HG03139 (cell line): ENCODE measurements at regions not wholly inside any gene's neighbourhood (a gene's known extent, or its start where the extent isn't known, plus 50 kb on each side); places are given as distances from the start of the nearest gene placed in this dataset.

Experiments
- ATAC-seq: cut with Tn5 transposase; IDR thresholded peaks from one replicate; pipeline ENCODE4 v1.9.1; 2021; ENCODE audit not compliant: unreplicated experiment

DNA sequence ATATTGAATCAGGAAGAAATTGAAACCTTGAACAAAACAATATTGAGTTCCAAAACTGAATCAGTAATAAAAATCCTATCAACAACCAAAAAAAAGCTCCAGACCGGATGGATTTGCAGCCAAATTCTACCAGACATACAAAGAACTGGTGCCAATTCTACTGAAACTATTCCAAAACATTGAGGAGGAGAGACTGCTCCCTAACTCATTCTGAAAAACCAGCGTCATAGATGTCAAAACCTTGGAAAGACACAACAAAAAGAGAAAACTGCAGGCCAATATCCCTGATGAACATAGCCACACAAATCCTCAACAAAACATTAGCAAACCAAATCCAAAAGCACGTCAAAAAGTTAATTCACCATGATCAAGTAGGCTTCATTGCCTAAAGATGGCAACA is 353.8 kb downstream of the TMEM135 start:
- ATAC-seq: no peak

DNA sequence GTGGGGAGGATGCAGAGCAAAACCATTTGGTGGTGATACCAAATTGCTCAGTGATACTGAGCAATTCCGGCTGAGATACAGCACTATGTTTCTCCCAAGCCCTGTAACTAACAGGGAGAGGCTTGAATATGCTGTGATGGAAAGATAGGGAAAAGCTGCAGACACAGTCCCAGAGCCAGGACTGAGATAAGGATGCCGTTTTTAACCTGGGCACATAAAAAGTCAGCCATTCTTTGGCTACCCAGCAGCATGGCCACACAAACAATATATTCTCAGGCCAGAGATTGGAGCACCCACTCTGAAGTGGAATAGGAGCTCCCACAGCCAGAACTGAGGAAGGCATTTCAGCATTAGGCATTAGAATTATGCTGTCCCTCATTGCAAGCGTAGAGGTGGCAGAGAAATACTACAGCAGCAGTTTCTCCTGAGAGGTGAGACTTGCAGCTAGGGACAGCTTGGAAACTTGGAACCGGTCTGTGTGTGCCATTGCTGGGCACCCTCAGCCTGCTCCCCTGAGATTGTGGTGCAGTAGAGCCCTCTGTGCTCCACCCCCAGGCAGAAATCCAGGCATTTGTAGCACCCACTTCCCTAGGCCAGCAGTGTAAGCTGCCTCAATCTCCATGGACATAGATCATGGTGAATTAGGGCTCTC is 346.5 kb downstream of the TMEM135 start:
- ATAC-seq: no peak

DNA sequence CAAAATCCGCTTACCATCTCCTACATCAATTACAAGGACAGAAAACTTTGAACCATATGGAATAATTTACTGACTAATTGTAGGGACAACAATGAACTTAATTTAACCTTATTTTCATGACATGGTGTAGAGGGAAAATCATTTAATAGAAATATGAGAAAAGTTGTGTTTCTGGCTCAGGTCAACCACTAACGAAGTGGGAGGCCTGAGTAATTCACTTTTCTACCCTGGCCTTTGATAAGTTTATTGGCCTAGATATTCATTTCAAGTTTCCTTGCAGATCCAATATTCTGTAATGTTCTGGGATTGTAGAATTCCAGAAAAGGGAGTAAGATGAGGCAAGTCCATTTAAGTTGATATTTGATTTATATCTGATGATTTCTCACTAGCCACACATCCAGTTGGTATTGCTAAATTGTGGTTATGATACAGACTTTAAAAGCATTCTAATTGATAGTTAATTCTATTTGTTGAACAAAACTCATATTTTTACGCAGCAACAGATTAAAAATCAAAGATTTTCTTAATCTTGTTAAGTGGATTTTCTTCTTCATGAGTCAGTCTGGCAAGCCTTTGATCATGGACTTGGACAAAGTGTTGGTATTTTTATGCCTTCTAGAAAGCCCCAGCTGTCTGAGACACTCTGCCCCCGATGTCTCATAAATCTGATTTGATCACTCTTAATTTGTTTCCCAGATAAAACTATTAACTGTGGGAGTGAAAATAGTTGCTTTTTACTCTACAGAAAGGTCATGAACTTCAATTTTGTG is 336.5 kb downstream of the TMEM135 start:
- ATAC-seq: no peak
